Adipocyte (in vitro differentiated cells): ENCODE measurements at regions not wholly inside any gene's neighbourhood (a gene's known extent, or its start where the extent isn't known, plus 50 kb on each side); places are given as distances from the start of the nearest gene placed in this dataset.
A peak's percentile ranks its signal among the peaks of the same experiment; 100 is the strongest.

Source experiments
- DNase-seq: peaks from one replicate; pipeline ENCODE4 v3.0.0-alpha.2; 2015; ENCODE audit warnings: low read depth
- H3K27me3 ChIP-seq: replicated peaks from 2 replicates; pipeline ENCODE4 v1.7.0; 2013; ENCODE audit warnings: mild to moderate bottlenecking, low read length, moderate library complexity; ENCODE audit not compliant: control insufficient read depth, insufficient read depth
- H3K36me3 ChIP-seq: 2 replicates; pipeline ENCODE4 v1.7.0; 2013; ENCODE audit warnings: low read length, mild to moderate bottlenecking, moderate library complexity; ENCODE audit not compliant: control insufficient read depth, insufficient read depth, severe bottlenecking
- H3K4me1 ChIP-seq: 2 replicates; pipeline ENCODE4 v1.7.0; 2013; ENCODE audit warnings: mild to moderate bottlenecking, low read length, moderate library complexity; ENCODE audit not compliant: control insufficient read depth, insufficient read depth
- H3K4me3 ChIP-seq: 2 replicates; pipeline ENCODE4 v1.7.0; 2013; ENCODE audit warnings: mild to moderate bottlenecking, low read length, moderate library complexity
- H3K9ac ChIP-seq: 2 replicates; pipeline ENCODE4 v1.7.0; 2013; ENCODE audit warnings: mild to moderate bottlenecking, low read length, moderate library complexity
- H3K9me3 ChIP-seq: 2 replicates; pipeline ENCODE4 v1.7.0; 2013; ENCODE audit warnings: mild to moderate bottlenecking, low read length, moderate library complexity; ENCODE audit not compliant: control insufficient read depth

- DNase-seq, result no peak
- Histone ChIP-seq H3K9me3 (no peaks in the 10 kb centered on the region), H3K27me3 (no peaks in the 10 kb centered on the region), H3K4me3 (no peak overlapping the region), H3K36me3 (no peaks in the 10 kb centered on the region), H3K9ac (no peak overlapping the region), H3K4me1 (peaks cover 20% of the 10 kb centered on the region)
These were observed 1011.8 kb upstream of the CDH2 start for GRCh38 chr18:29188760-29189159.

GRCh38 chr18:29185801-29186200, 1008.9 kb upstream of the CDH2 start:
- H3K9me3 ChIP-seq, result no peaks in the 10 kb centered on the region
- peaks cover 31% of the 10 kb centered on the region for H3K4me1 ChIP-seq
- H3K9ac ChIP-seq, result no peak overlapping the region
- no peaks in the 10 kb centered on the region for H3K36me3 ChIP-seq
- no peak for DNase-seq
- no peaks in the 10 kb centered on the region for H3K27me3 ChIP-seq
- H3K4me3 ChIP-seq, result no peak overlapping the region

DNA sequence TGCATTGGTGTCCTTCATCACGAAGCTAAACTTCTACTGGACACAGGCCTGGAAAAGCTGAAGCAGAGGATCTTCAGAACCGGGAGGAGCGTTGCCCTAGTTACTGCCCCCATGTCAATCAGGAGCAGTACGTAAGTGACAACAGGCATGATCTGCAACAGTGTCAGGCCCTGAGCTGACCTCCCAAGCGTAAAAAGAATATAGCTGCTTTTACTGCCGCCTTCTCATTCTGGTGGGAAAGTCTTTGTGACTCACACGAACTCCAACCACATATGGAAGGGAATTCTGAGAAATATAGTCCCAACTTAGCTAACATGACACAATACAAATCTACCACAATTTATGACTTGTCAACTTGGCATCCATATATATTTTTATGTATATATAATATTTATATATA, 1007.7 kb upstream of the CDH2 start:
- Histone ChIP-seq H3K9ac (no peak overlapping the region), H3K36me3 (no peaks in the 10 kb centered on the region), H3K4me1 (peaks cover 31% of the 10 kb centered on the region), H3K4me3 (no peak overlapping the region), H3K9me3 (no peaks in the 10 kb centered on the region), H3K27me3 (no peaks in the 10 kb centered on the region)
- DNase-seq, result no peak

- Histone ChIP-seq H3K4me3 (peak overlapping the region; percentile 70), H3K9ac (peak overlapping the region; percentile 93), H3K36me3 (no peaks in the 10 kb centered on the region), H3K4me1 (peaks cover 47% of the 10 kb centered on the region), H3K27me3 (no peaks in the 10 kb centered on the region), H3K9me3 (no peaks in the 10 kb centered on the region)
- peak; percentile 95 for DNase-seq
These were observed 1004.4 kb upstream of the CDH2 start for GRCh38 chr18:29181151-29181901.

DNA sequence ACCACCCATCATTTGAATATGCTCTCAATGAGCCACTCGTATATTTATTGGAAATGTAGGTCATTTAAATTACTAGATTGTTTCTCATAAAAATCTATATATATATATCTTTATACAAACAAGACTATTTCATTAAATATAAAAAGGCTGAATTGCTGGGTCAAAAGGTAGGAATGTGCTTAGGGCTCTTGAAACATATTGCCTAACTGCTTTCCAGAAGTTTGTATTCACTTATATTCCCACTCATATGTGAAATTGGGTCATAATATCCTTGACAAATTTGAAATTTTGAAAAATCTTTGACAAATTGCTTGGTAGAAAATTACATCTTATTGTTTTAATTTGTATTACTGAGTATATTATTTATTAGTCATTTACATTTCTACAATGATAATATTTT, 999.8 kb upstream of the CDH2 start:
- peak overlapping the region; percentile 65 for H3K9ac ChIP-seq
- no peaks in the 10 kb centered on the region for H3K9me3 ChIP-seq
- no peaks in the 10 kb centered on the region for H3K36me3 ChIP-seq
- no peak overlapping the region for H3K4me3 ChIP-seq
- H3K4me1 ChIP-seq, result peaks cover 72% of the 10 kb centered on the region
- H3K27me3 ChIP-seq, result no peaks in the 10 kb centered on the region
- peak; percentile 67 for DNase-seq

GRCh38 chr18:29174891-29175290, 998.0 kb upstream of the CDH2 start:
- no peak overlapping the region for H3K4me3 ChIP-seq
- H3K36me3 ChIP-seq, result no peaks in the 10 kb centered on the region
- peaks cover 64% of the 10 kb centered on the region for H3K4me1 ChIP-seq
- H3K27me3 ChIP-seq, result no peaks in the 10 kb centered on the region
- DNase-seq, result no peak
- H3K9me3 ChIP-seq, result no peaks in the 10 kb centered on the region
- H3K9ac ChIP-seq, result peak overlapping the region; percentile 40

DNA sequence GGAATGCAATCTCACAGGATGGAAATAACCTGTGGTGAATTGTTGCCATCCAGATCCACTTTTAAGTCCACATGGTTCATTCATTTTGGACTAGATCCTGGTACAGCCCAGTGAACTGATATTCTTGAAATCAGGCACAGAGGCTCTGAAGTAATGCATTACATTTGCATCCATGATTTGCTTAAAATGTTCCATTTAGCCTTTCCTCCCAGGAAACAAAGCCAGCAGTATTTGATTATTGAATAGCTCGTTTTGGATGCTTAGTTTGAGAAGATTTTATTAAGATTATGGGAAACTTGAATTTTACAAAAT, 995.8 kb upstream of the CDH2 start:
- Histone ChIP-seq H3K9ac (peak overlapping the region; percentile 55), H3K4me3 (peak overlapping the region; percentile 9), H3K27me3 (no peaks in the 10 kb centered on the region), H3K4me1 (peaks cover 55% of the 10 kb centered on the region), H3K9me3 (no peaks in the 10 kb centered on the region), H3K36me3 (no peaks in the 10 kb centered on the region)
- no peak for DNase-seq

DNA sequence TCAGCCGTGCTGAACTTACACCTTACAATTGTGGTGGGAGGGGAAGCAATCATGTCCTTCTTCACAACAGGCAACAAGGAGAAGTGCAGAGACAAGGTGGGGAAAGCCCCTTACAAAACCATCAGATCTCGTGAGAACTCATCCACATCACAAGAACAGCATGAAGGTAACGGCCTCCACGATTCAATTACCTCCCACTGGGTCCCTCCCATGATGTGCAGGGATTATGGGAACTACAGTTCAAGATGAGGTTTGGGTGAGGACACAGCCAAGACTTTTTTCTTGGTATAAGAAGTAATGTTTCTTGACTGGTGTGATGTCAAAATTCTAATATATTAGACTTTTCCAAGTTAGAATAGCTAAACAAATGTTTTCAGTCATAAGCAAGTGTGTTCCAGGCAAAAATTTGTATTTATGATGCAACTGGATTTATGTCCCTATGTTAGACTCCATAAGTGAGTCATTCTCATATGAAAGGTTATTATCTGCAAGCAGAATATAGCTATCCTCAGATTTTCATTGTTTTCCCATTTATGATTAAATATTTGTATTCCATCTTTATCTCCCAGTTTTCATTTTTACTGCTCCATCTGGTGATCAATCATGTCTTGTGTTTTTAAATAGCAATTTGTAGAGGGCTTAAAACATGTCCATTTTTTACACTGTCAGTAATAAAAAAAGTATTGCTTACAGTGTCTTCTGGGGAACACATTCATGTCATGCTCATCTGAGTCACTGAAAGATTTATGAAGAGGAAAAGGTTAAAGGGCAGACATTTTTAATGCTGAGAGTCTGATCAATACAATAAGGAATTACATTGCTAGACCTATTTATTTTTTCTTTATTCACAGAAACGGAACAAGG, 995.2 kb upstream of the CDH2 start:
- H3K9me3 ChIP-seq, result no peaks in the 10 kb centered on the region
- H3K9ac ChIP-seq, result peak overlapping the region; percentile 55
- H3K4me3 ChIP-seq, result peak overlapping the region; percentile 9
- no peak for DNase-seq
- no peaks in the 10 kb centered on the region for H3K36me3 ChIP-seq
- H3K27me3 ChIP-seq, result no peaks in the 10 kb centered on the region
- peaks cover 49% of the 10 kb centered on the region for H3K4me1 ChIP-seq

DNA sequence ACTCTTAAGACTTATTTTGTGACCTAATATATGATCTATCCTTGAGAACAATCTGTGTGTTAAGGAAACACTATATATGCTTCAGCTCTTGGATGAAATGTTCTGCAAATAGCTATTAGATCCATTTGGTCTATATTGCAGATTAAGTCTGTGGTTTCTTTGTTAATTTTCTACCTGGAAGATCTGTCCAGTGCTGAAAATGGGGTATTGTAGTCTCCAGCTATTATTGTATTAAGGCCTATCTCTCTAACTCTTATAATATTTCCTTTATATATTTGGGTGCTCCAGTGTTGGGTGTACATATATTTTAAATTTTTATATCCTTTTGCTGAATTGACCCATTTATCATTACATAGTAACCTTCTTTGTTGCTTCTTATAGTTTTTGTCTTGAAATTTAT, 992.7 kb upstream of the CDH2 start:
- no peak overlapping the region for H3K4me3 ChIP-seq
- peaks cover 40% of the 10 kb centered on the region for H3K4me1 ChIP-seq
- no peaks in the 10 kb centered on the region for H3K36me3 ChIP-seq
- H3K9ac ChIP-seq, result no peak overlapping the region
- no peak for DNase-seq
- H3K9me3 ChIP-seq, result no peaks in the 10 kb centered on the region
- no peaks in the 10 kb centered on the region for H3K27me3 ChIP-seq

- Histone ChIP-seq H3K9me3 (no peaks in the 10 kb centered on the region), H3K9ac (peak overlapping the region; percentile 81), H3K4me1 (peaks cover 40% of the 10 kb centered on the region), H3K4me3 (peak overlapping the region; percentile 58), H3K36me3 (no peaks in the 10 kb centered on the region), H3K27me3 (no peaks in the 10 kb centered on the region)
- DNase-seq, result peak; percentile 85
These were observed 988.2 kb upstream of the CDH2 start for GRCh38 chr18:29164993-29165599.

DNA sequence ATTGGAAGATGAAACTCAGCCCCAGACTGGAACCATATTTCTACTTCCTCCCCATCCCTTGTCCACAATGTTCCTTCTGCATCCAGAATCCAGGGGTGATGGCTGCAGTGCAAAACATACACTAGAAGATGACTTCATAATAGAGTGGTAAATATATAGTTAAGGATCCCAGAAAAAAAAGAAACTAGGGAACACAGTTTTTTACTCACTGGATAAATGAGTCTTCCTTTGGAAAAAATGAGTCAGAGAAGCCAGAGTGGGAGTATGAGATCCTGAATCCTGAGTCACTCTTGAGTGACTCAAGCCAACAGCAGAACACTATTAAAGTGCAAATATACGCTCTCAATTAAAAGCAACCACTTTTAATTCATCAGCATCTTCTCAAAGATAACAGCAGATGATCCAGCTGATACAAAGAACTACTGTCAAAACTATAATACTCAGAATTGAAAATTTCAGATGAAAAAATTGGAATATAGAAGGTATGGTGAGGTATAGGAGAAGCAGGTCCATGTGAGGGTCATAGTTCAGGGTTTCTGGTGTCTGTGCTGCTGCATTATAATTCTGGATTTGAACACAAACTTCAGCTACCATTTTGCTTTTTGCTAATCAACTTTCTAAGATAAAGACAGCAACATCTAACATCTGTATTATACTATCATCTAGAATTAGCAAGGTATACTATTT, 987.2 kb upstream of the CDH2 start:
- Histone ChIP-seq H3K4me1 (peaks cover 40% of the 10 kb centered on the region), H3K9ac (peak overlapping the region; percentile 81), H3K27me3 (no peaks in the 10 kb centered on the region), H3K4me3 (peak overlapping the region; percentile 58), H3K9me3 (no peaks in the 10 kb centered on the region), H3K36me3 (no peaks in the 10 kb centered on the region)
- DNase-seq, result peak; percentile 96
